ENCODE measurements at regions not wholly inside any gene's neighbourhood (a gene's known extent, or its start where the extent isn't known, plus 50 kb on each side); places are given as distances from the start of the nearest gene placed in this dataset.
"Not testable (repeated sequence)": the region's sequence is repeated elsewhere in the genome, so short reads cannot be mapped to it uniquely, and the experiment has no call there.

DNA sequence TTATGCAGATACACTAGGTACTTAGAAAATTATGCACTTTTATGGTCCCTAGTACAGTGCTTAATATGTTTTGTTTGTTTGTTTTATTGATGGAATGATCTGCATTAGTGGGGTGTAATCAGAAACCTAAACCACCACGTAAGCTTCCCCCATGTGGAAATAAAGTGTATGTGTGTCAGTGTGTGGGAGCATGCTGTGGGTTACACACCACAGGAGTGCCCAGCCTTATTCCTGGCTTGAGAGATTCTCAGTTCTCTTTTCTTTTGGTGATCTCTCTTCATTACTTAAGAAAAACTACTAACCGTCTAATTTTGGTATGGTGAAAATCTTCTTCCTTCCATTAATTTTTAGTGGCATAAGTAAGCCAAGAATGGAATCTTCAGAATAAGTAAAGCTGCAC, 398.6 kb downstream of the DCDC2C start:
- H3K4me3 ChIP-seq (replicated peaks in 1 of 2; ENCODE audit: low read depth in 2 of 2, low read length in 2 of 2): no peak overlapping the region
- TF ChIP-seq, protein P1, sequence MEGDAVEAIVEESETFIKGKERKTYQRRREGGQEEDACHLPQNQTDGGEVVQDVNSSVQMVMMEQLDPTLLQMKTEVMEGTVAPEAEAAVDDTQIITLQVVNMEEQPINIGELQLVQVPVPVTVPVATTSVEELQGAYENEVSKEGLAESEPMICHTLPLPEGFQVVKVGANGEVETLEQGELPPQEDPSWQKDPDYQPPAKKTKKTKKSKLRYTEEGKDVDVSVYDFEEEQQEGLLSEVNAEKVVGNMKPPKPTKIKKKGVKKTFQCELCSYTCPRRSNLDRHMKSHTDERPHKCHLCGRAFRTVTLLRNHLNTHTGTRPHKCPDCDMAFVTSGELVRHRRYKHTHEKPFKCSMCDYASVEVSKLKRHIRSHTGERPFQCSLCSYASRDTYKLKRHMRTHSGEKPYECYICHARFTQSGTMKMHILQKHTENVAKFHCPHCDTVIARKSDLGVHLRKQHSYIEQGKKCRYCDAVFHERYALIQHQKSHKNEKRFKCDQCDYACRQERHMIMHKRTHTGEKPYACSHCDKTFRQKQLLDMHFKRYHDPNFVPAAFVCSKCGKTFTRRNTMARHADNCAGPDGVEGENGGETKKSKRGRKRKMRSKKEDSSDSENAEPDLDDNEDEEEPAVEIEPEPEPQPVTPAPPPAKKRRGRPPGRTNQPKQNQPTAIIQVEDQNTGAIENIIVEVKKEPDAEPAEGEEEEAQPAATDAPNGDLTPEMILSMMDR (IDR thresholded peaks at IDR 0.05; ENCODE audit: low read depth, low read length): no peak
- DNase-seq (ENCODE audit: low read depth in 2 of 2): no peak

GRCh38 chr2:4107179-4107578, 403.8 kb downstream of the DCDC2C start:
- no peak for DNase-seq (ENCODE audit: low read depth in 2 of 2)
- TF ChIP-seq, protein P1 (IDR thresholded peaks at IDR 0.05; ENCODE audit: low read depth, low read length): no peak
- no peak overlapping the region for H3K4me3 ChIP-seq (replicated peaks in 1 of 2; ENCODE audit: low read depth in 2 of 2, low read length in 2 of 2)

DNA sequence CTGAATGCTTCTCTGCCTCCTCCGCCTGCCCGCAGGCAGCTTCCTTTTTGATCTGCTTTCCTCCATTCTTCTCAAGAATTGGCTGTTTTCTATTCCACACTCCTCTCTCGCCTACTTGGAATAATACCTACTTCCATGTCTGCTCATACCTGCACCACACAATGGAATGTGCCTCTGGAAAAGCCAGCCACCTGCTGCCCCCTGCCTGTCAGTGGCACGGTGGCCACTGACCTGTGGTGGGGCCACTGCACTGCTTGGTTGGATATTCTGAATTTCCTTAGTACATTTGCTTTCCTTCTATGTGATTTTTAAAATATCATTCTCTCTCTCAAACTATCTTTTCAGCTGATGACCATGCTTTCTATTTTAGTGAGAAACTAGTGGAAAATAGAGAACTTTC, 406.9 kb downstream of the DCDC2C start:
- TF ChIP-seq, protein P1 (IDR thresholded peaks at IDR 0.05; ENCODE audit: low read depth, low read length): no peak
- DNase-seq (ENCODE audit: low read depth in 2 of 2): no peak
- H3K4me3 ChIP-seq (replicated peaks in 1 of 2; ENCODE audit: low read depth in 2 of 2, low read length in 2 of 2): no peak overlapping the region

DNA sequence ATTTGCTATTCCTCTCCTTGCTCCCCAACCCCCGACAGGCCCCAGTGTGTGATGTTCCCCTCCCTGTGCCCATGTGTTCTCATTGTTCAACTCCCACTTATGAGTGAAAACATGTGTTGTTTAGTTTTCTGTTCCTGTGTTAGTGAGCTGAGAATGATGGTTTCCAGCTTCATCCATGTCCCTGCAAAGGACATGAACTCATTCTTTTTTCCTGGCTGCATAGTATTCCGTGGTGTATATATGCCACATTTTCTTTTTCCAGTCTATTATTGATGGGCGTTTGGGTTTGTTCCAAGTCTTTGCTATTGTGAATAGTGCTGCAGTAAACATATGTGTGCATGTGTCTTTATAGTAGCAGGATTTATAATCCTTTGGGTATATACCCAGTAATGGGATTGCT, 412.1 kb downstream of the DCDC2C start:
- not testable (repeated sequence) for DNase-seq (ENCODE audit: low read depth in 2 of 2); H3K4me3 ChIP-seq (replicated peaks in 1 of 2; ENCODE audit: low read depth in 2 of 2, low read length in 2 of 2)

GRCh38 chr2:4122726-4123125, 419.4 kb downstream of the DCDC2C start:
- TF ChIP-seq, protein P1 (IDR thresholded peaks at IDR 0.05; ENCODE audit: low read depth, low read length): no peak
- H3K4me3 ChIP-seq (replicated peaks in 1 of 2; ENCODE audit: low read depth in 2 of 2, low read length in 2 of 2): no peak overlapping the region
- DNase-seq (ENCODE audit: low read depth in 2 of 2): no peak

GRCh38 chr2:4130651-4131050, 427.3 kb downstream of the DCDC2C start:
- TF ChIP-seq, protein P1 (IDR thresholded peaks at IDR 0.05; ENCODE audit: low read depth, low read length): no peak
- DNase-seq (ENCODE audit: low read depth in 2 of 2): no peak
- H3K4me3 ChIP-seq (replicated peaks in 1 of 2; ENCODE audit: low read depth in 2 of 2, low read length in 2 of 2): no peak overlapping the region

- TF ChIP-seq, protein P1 (IDR thresholded peaks at IDR 0.05; ENCODE audit: low read depth, low read length): no peak
- no peak overlapping the region for H3K4me3 ChIP-seq (replicated peaks in 1 of 2; ENCODE audit: low read depth in 2 of 2, low read length in 2 of 2)
- DNase-seq (ENCODE audit: low read depth in 2 of 2): no peak
Observed at GRCh38 chr2:4134551-4135550, 431.5 kb downstream of the DCDC2C start.

Data from cardiac fibroblast (primary cell).